ENCODE measurements at regions not wholly inside any gene's neighbourhood (a gene's known extent, or its start where the extent isn't known, plus 50 kb on each side); places are given as distances from the start of the nearest gene placed in this dataset.

- Histone ChIP-seq H3K4me1 (replicated peaks; ENCODE audit: insufficient read depth) (no peaks in the 10 kb centered on the region), H3K4me3 (no peak overlapping the region), H3K9me2 (ENCODE audit: insufficient read depth) (no peaks in the 10 kb centered on the region), H3K27me3 (ENCODE audit: insufficient read depth, low read depth) (no peaks in the 10 kb centered on the region), H2AFZ (no peak overlapping the region), H3F3A (ENCODE audit: insufficient read depth, low read depth) (no peaks in the 10 kb centered on the region), H3K9me3 (ENCODE audit: insufficient read depth, low read depth) (no peaks in the 10 kb centered on the region), H4K20me1 (ENCODE audit: insufficient read depth) (no peaks in the 10 kb centered on the region), H3K79me2 (ENCODE audit: low read depth) (no peaks in the 10 kb centered on the region), H3K27ac (no peak overlapping the region), H3K4me2 (no peak overlapping the region), H3K36me3 (ENCODE audit: low read depth) (no peaks in the 10 kb centered on the region)
- CTCF ChIA-PET: no interaction called here
- intact Hi-C loops (cut with micrococcal nuclease; ENCODE audit: unreplicated experiment): no loop called here
- POLR2A ChIA-PET (ENCODE audit: unreplicated experiment): no interaction called here
- TF ChIP-seq CTCF (conservative IDR thresholded peaks at IDR 0.05) (no peak), EZH2 (IDR thresholded peaks at IDR 0.05; ENCODE audit: low read depth) (no peak)
- no TSS peak for BruUV-seq (replicated peaks)
- no peak for DNase-seq
Observed at GRCh38 chr4:95637043-95637600, 88.3 kb upstream of the UNC5C start.

GRCh38 chr4:95636061-95636460 is 87.3 kb upstream of the UNC5C start:
- Histone ChIP-seq H3K4me2 (no peak overlapping the region), H3K4me1 (replicated peaks; ENCODE audit: insufficient read depth) (no peaks in the 10 kb centered on the region), H3K4me3 (no peak overlapping the region), H3F3A (ENCODE audit: insufficient read depth, low read depth) (no peaks in the 10 kb centered on the region), H3K9me3 (ENCODE audit: insufficient read depth, low read depth) (no peaks in the 10 kb centered on the region), H3K36me3 (ENCODE audit: low read depth) (no peaks in the 10 kb centered on the region), H3K27me3 (ENCODE audit: insufficient read depth, low read depth) (no peaks in the 10 kb centered on the region), H3K27ac (no peak overlapping the region), H4K20me1 (ENCODE audit: insufficient read depth) (no peaks in the 10 kb centered on the region), H2AFZ (no peak overlapping the region), H3K79me2 (ENCODE audit: low read depth) (no peaks in the 10 kb centered on the region), H3K9me2 (ENCODE audit: insufficient read depth) (no peaks in the 10 kb centered on the region)
- TF ChIP-seq EZH2 (IDR thresholded peaks at IDR 0.05; ENCODE audit: low read depth): no peak
- no peak for TF ChIP-seq CTCF (conservative IDR thresholded peaks at IDR 0.05)
- intact Hi-C loops (cut with micrococcal nuclease; ENCODE audit: unreplicated experiment): no loop called here
- no TSS peak for BruUV-seq (replicated peaks)
- POLR2A ChIA-PET (ENCODE audit: unreplicated experiment): no interaction called here
- CTCF ChIA-PET: no interaction called here
- no peak for DNase-seq

- Histone ChIP-seq H2AFZ (no peak overlapping the region), H3K27ac (no peak overlapping the region), H3K4me3 (no peak overlapping the region), H3K27me3 (ENCODE audit: insufficient read depth, low read depth) (no peaks in the 10 kb centered on the region), H4K20me1 (ENCODE audit: insufficient read depth) (no peaks in the 10 kb centered on the region), H3F3A (ENCODE audit: insufficient read depth, low read depth) (no peaks in the 10 kb centered on the region), H3K79me2 (ENCODE audit: low read depth) (no peaks in the 10 kb centered on the region), H3K4me1 (replicated peaks; ENCODE audit: insufficient read depth) (no peaks in the 10 kb centered on the region), H3K36me3 (ENCODE audit: low read depth) (no peaks in the 10 kb centered on the region), H3K9me3 (ENCODE audit: insufficient read depth, low read depth) (no peaks in the 10 kb centered on the region), H3K4me2 (no peak overlapping the region), H3K9me2 (ENCODE audit: insufficient read depth) (no peaks in the 10 kb centered on the region)
- no peak for DNase-seq
- POLR2A ChIA-PET (ENCODE audit: unreplicated experiment): no interaction called here
- TF ChIP-seq EZH2 (IDR thresholded peaks at IDR 0.05; ENCODE audit: low read depth): no peak
- no peak for TF ChIP-seq CTCF (conservative IDR thresholded peaks at IDR 0.05)
- intact Hi-C loops (cut with micrococcal nuclease; ENCODE audit: unreplicated experiment): no loop called here
- CTCF ChIA-PET: no interaction called here
- BruUV-seq (replicated peaks): no TSS peak
Observed at GRCh38 chr4:95627709-95628108, 78.9 kb upstream of the UNC5C start.
